Lung (tissue), 11 donors: ENCODE measurements at regions not wholly inside any gene's neighbourhood (a gene's known extent, or its start where the extent isn't known, plus 50 kb on each side); places are given as distances from the start of the nearest gene placed in this dataset.

Experiments used
- ATAC-seq: fragments of 200-7000 bp; cut with Tn5 transposase; one replicate; pipeline ENCODE4 v1.9.1; 2020; ENCODE audit warnings: moderate number of reproducible peaks; ENCODE audit not compliant: insufficient read depth, low FRiP score
- DNase-seq, 3 donors: peaks; one replicate each; pipeline ENCODE4 v3.0.0-alpha.2; 2013 to 2017
- H3K27ac ChIP-seq, 2 donors: one replicate each; pipeline ENCODE4 v1.5.1; 2013; ENCODE audit warnings: mild to moderate bottlenecking in 2 of 2, moderate library complexity in 2 of 2, control low read depth in 1 of 2, inconsistent platforms in 1 of 2, low read depth in 1 of 2, low read length in 1 of 2
- H3K27me3 ChIP-seq, 3 donors: one replicate each; pipeline ENCODE4 v1.5.1; 2013; ENCODE audit warnings: low read length in 2 of 3; ENCODE audit not compliant: control insufficient read depth in 3 of 3, insufficient read depth in 3 of 3
- H3K36me3 ChIP-seq, 4 donors: one replicate each; pipeline ENCODE4 v1.5.1; 2013; ENCODE audit warnings: low read length in 4 of 4, mild to moderate bottlenecking in 1 of 4, moderate library complexity in 1 of 4; ENCODE audit not compliant: control insufficient read depth in 4 of 4, insufficient read depth in 4 of 4
- H3K4me1 ChIP-seq, 5 donors: one replicate each; pipeline ENCODE4 v1.5.1; 2013; ENCODE audit warnings: low read length in 5 of 5, mild to moderate bottlenecking in 2 of 5, moderate library complexity in 1 of 5; ENCODE audit not compliant: control insufficient read depth in 5 of 5, insufficient read depth in 5 of 5
- H3K4me3 ChIP-seq: one replicate; pipeline ENCODE4 v1.5.1; 2013; ENCODE audit warnings: mild to moderate bottlenecking, control low read depth, moderate library complexity
- H3K9ac ChIP-seq, 2 donors: one replicate each; pipeline ENCODE4 v1.5.1; 2013; ENCODE audit warnings: low read length in 2 of 2, control low read depth in 1 of 2; ENCODE audit not compliant: insufficient read depth in 1 of 2
- H3K9me3 ChIP-seq, 4 donors: one replicate each; pipeline ENCODE4 v1.5.1; 2013; ENCODE audit warnings: low read length in 3 of 4, mild to moderate bottlenecking in 1 of 4, moderate library complexity in 1 of 4; ENCODE audit not compliant: control insufficient read depth in 4 of 4, insufficient read depth in 3 of 4
- WGBS, 2 donors: extraction: QIAGEN DNeasy Blood & Tissue Kit; methylation state at CpG; one replicate each; pipeline ENCODE4 v1.1.7; 2013; 5-methylcytosine and 5-hydroxymethylcytosine counted together
- TF ChIP-seq, protein P1 (sequence below): IDR thresholded peaks from 2 replicates; pipeline ENCODE4 v1.5.1; 2012; ENCODE audit warnings: mild to moderate bottlenecking; ENCODE audit errors: control extremely low read depth, extremely low read depth
- donor health status: control.
- donor health status: control.
- donor health status: Bipolar disorder and iron deficiency.
- donor health status: healthy.
- donor health status: DM: yes; HTN: yes; CAD: no.

DNA sequence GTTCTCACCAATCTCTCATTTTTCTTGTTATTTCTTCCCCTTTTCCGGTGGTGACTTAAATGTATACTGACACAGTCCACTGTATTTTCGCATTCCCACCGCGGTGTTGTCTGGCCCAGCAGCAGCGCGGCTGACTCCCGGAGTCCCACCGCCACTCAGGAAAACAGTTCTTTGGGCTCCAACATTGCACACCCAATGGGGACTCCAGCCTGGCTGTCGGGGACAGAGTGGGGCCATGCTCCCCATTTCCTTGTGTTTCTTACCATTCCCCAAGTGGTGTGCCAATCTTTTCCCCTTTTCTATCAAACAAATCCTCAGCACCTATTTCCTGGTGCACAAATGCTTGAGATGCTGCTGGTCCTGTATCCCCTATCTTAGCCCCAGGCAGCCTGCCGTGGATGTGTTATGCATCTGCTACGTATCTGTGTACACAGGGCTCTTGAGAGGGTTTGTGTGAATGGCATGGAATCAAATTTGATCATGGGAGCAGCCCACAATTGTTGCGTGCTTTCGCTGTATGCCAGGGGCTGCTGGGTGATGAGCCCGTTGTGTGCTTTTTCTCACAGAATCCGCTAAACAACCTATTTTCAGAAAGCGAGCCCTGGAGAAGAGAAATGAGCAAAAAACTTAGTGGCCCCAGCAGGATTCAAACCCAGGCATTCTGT lies 219.1 kb upstream of the RGMA start:
- H3K4me1 ChIP-seq: peaks cover 0 to 14% (median 0%) of the 10 kb centered on the region in 5 donors
- TF ChIP-seq, protein P1, sequence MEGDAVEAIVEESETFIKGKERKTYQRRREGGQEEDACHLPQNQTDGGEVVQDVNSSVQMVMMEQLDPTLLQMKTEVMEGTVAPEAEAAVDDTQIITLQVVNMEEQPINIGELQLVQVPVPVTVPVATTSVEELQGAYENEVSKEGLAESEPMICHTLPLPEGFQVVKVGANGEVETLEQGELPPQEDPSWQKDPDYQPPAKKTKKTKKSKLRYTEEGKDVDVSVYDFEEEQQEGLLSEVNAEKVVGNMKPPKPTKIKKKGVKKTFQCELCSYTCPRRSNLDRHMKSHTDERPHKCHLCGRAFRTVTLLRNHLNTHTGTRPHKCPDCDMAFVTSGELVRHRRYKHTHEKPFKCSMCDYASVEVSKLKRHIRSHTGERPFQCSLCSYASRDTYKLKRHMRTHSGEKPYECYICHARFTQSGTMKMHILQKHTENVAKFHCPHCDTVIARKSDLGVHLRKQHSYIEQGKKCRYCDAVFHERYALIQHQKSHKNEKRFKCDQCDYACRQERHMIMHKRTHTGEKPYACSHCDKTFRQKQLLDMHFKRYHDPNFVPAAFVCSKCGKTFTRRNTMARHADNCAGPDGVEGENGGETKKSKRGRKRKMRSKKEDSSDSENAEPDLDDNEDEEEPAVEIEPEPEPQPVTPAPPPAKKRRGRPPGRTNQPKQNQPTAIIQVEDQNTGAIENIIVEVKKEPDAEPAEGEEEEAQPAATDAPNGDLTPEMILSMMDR: no peak
- H3K36me3 ChIP-seq: no peaks in the 10 kb centered on the region
- H3K27ac ChIP-seq: no peak overlapping the region
- H3K27me3 ChIP-seq: no peaks in the 10 kb centered on the region
- no peak for DNase-seq
- H3K9ac ChIP-seq: no peak overlapping the region
- 91 to 95% methylated on average over 16 of the region's 16 CpGs for WGBS, 2 donors
- H3K9me3 ChIP-seq: peaks cover 0 to 2% (median 0%) of the 10 kb centered on the region in 4 donors
- ATAC-seq: no peak
- no peak overlapping the region for H3K4me3 ChIP-seq

DNA sequence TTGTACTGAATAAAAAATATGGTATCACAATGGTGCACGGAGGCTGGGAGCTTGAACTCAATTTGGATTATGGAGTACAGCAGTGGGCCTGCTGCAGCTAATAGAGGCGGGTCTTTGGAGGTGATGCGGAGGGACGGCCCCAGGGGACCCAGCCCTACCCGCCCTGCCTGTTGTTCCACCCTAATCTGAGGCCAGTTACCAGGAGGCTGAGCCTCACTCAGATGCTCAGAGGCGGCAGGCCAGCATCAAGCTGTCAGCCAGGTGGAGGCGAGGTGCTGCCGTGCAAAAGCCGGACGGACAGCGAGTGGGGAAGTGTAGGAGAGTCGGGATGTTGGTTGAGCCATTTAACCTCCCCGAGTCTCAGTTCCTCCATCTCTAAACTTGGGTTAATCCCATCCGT lies 218.5 kb upstream of the RGMA start:
- TF ChIP-seq, protein P1: no peak

DNA sequence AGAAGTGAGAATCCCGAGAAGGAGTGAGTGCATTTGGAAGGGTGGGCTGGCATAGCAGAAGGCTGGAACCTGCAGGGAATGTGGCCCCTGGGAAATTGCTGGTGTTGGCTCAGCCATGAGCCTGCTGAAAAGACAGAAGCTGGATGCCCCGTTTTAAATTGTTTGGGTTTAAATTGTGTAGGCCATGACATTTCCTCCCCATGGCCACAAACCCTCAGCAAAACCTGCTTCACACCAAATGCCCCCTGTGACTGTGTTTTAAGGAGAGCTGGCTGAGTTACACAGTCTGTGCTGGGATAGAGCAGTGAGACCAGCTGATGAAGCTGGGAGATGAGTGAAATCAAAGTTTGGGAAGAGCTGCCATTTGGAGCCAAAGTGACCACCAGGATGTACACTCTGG lies 216.3 kb upstream of the RGMA start:
- Histone ChIP-seq H3K4me3 (no peak overlapping the region), H3K27me3 (no peaks in the 10 kb centered on the region), H3K36me3 (no peaks in the 10 kb centered on the region), H3K9me3 (peaks cover 0 to 2% (median under 1%) of the 10 kb centered on the region in 4 donors), H3K27ac (no peak overlapping the region), H3K9ac (no peak overlapping the region), H3K4me1 (peaks cover 0 to 3% (median 0%) of the 10 kb centered on the region in 5 donors)
- WGBS, 2 donors: 64 to 74% methylated on average over 2 of the region's 2 CpGs
- no peak for ATAC-seq
- DNase-seq: no peak
- TF ChIP-seq, protein P1: no peak

More for the DNA sequence above, 218.5 kb upstream of the RGMA start:
- no peaks in the 10 kb centered on the region for H3K27me3 ChIP-seq
- no peak for ATAC-seq
- no peak overlapping the region for H3K27ac ChIP-seq
- no peak overlapping the region for H3K9ac ChIP-seq
- peaks cover 0 to 2% (median 0%) of the 10 kb centered on the region in 4 donors for H3K9me3 ChIP-seq
- no peak overlapping the region for H3K4me3 ChIP-seq
- 89 to 91% methylated on average over 14 of the region's 14 CpGs for WGBS, 2 donors
- H3K36me3 ChIP-seq: no peaks in the 10 kb centered on the region
- DNase-seq: no peak
- peaks cover 0 to 7% (median 1%) of the 10 kb centered on the region in 5 donors for H3K4me1 ChIP-seq
